Tibial nerve (tissue), 4 donors: ENCODE measurements at regions not wholly inside any gene's neighbourhood (a gene's known extent, or its start where the extent isn't known, plus 50 kb on each side); places are given as distances from the start of the nearest gene placed in this dataset.

Experiments
- DNase-seq, 2 donors: peaks; one replicate each; pipeline ENCODE4 v3.0.0-alpha.2; 2019; ENCODE audit warnings: low spot score in 2 of 2
- H3K27ac ChIP-seq, 4 donors: fragments of 200-600 bp; sonication (generic) in 3 of 4; one replicate each; pipeline ENCODE4 v1.5.1; 2017 to 2019; ENCODE audit warnings: mild to moderate bottlenecking in 1 of 4
- H3K27me3 ChIP-seq, 2 donors: fragments of 200-600 bp; sonication (generic) in 1 of 2; one replicate each; pipeline versions ENCODE4 v1.5.1 to v1.6.0; 2017 to 2019
- H3K36me3 ChIP-seq, 3 donors: fragments of 200-600 bp; sonication (generic); one replicate each; pipeline ENCODE4 v1.5.1; 2018 to 2019
- H3K4me1 ChIP-seq, 4 donors: fragments of 200-600 bp; sonication (generic) in 3 of 4; one replicate each; pipeline ENCODE4 v1.5.1; 2017 to 2019
- H3K4me3 ChIP-seq, 4 donors: fragments of 200-600 bp; sonication (generic) in 3 of 4; one replicate each; pipeline ENCODE4 v1.5.1; 2017 to 2019; ENCODE audit warnings: mild to moderate bottlenecking in 1 of 4, moderate library complexity in 1 of 4
- H3K9me3 ChIP-seq, 4 donors: fragments of 200-600 bp; sonication (generic) in 3 of 4; one replicate each; pipeline ENCODE4 v1.5.1; 2017 to 2019
- EP300 ChIP-seq, 2 donors: sonication (generic); formaldehyde crosslinking; IDR thresholded peaks; one replicate each; pipeline ENCODE4 v1.6.1; 2017; ENCODE audit warnings: antibody characterized with exemption in 2 of 2, mild to moderate bottlenecking in 1 of 2
- POLR2A ChIP-seq, 2 donors: fragments of 450-650 bp; IDR thresholded peaks; one replicate each; pipeline ENCODE4 v1.6.1; 2017; ENCODE audit warnings: antibody characterized with exemption in 2 of 2, mild to moderate bottlenecking in 2 of 2, moderate library complexity in 2 of 2
- WGBS, 2 donors: methylation state at CpG; one replicate each; pipeline ENCODE4 v1.1.5; 2018; 5-methylcytosine and 5-hydroxymethylcytosine counted together
- TF ChIP-seq, protein P1 (sequence below), 5 experiments: fragments of 200-600 bp in 3 of 5; fragments of 450-650 bp in 2 of 5; sonication (generic) in 3 of 5; IDR thresholded peaks; one replicate each; pipeline ENCODE4 v1.5.1; 2016 to 2019; ENCODE audit warnings: antibody characterized with exemption in 5 of 5, mild to moderate bottlenecking in 3 of 5, moderate library complexity in 2 of 5

DNA sequence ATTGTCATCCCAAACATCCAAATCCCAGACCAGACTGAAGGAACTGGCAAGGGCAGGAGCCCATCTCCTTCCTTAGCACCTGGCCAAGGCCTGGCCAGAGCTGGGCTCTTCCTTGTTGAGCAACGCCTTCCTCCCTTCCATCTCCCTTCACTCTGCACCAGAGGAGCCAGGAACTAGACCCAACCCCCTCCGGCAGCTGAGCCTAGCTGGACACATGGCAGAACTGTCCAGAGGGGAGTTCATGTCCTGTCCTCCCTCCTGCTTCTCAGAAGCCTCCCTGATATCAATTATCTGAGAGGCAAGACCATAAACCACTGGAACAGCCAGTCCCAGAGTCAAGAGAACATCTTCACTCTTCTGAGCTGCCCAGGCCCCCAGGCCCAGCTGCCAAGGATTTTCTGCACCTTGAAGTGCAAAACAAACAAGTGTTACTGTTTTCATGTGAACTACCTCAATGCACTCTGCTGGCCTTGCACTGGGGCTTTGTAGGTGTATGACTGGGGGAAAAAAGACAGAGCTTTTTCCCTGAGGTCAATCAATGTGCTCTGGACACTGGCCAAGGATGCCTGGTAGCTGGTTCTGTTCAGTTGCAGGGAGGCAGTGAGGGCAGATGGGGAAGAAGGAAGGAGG lies 104.5 kb upstream of the KCNK12 start:
- no peak overlapping the region for H3K27ac ChIP-seq

DNA sequence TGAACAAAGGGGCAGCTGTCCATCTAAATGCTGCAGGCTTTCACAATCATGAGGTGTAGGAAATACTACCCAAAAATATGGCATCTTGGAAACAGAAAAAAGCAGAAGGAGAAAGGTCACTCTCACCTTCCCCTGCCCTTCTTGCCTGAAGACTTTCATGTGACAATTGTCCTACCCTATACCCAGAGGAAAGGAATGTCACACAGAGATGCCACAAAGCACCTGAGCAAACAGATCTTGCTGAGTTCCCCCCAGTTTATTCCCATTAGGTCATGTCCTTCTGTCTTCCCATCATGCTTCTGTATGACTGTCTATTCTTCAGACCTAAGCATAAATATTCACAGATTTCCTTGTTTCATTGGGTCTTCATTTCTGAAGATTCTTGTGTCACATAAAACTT lies 95.5 kb upstream of the KCNK12 start:
- no peak for DNase-seq
- no peak overlapping the region for H3K4me3 ChIP-seq
- H3K27me3 ChIP-seq: no peaks in the 10 kb centered on the region
- H3K4me1 ChIP-seq: no peaks in the 10 kb centered on the region
- no peak overlapping the region for H3K27ac ChIP-seq
- TF ChIP-seq, protein P1, sequence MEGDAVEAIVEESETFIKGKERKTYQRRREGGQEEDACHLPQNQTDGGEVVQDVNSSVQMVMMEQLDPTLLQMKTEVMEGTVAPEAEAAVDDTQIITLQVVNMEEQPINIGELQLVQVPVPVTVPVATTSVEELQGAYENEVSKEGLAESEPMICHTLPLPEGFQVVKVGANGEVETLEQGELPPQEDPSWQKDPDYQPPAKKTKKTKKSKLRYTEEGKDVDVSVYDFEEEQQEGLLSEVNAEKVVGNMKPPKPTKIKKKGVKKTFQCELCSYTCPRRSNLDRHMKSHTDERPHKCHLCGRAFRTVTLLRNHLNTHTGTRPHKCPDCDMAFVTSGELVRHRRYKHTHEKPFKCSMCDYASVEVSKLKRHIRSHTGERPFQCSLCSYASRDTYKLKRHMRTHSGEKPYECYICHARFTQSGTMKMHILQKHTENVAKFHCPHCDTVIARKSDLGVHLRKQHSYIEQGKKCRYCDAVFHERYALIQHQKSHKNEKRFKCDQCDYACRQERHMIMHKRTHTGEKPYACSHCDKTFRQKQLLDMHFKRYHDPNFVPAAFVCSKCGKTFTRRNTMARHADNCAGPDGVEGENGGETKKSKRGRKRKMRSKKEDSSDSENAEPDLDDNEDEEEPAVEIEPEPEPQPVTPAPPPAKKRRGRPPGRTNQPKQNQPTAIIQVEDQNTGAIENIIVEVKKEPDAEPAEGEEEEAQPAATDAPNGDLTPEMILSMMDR (IDR thresholded peaks at IDR 0.05): no peak
- TF ChIP-seq EP300 (IDR thresholded peaks at IDR 0.05): no peak
- TF ChIP-seq POLR2A (IDR thresholded peaks at IDR 0.05): no peak
- no peaks in the 10 kb centered on the region for H3K9me3 ChIP-seq
- H3K36me3 ChIP-seq: no peaks in the 10 kb centered on the region

More for the DNA sequence above, 104.5 kb upstream of the KCNK12 start:
- TF ChIP-seq EP300 (IDR thresholded peaks at IDR 0.05) (no peak), POLR2A (IDR thresholded peaks at IDR 0.05) (no peak)
- TF ChIP-seq, protein P1 (IDR thresholded peaks at IDR 0.05): no peak
- no peak for DNase-seq
- Histone ChIP-seq H3K36me3 (no peaks in the 10 kb centered on the region), H3K4me3 (no peak overlapping the region), H3K27me3 (no peaks in the 10 kb centered on the region), H3K4me1 (no peaks in the 10 kb centered on the region), H3K9me3 (peaks cover 0 to 2% (median 0%) of the 10 kb centered on the region in 4 donors)
- WGBS, 2 donors: 85 to 87% methylated on average over 2 of the region's 2 CpGs

DNA sequence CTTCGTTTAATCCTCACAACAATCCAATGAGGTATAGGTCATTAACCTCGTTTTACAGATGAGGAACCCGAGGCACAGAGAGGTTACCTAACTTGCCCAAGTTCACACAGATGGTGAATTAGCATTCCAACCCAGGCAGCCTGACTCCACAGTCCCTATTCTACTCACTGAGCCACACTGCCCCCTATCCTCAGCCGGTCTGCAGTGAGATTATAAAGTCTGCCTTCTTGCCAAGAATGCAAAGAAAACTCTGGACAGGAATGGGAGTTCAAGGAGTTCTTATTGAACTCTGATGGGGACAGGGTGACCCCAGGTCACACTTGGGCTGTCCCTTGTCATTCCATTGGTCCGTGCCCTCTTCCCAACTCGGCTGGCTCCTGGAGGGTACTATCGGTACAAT lies 94.0 kb upstream of the KCNK12 start:
- 64% methylated on average over 7 of the region's 7 CpGs for WGBS, 2 donors
- no peak overlapping the region for H3K27ac ChIP-seq
- no peaks in the 10 kb centered on the region for H3K4me1 ChIP-seq
- no peak for DNase-seq
- H3K36me3 ChIP-seq: no peaks in the 10 kb centered on the region
- H3K4me3 ChIP-seq: no peak overlapping the region
- no peaks in the 10 kb centered on the region for H3K27me3 ChIP-seq
- no peaks in the 10 kb centered on the region for H3K9me3 ChIP-seq
- TF ChIP-seq EP300 (IDR thresholded peaks at IDR 0.05): no peak
- TF ChIP-seq, protein P1 (IDR thresholded peaks at IDR 0.05): no peak
- no peak for TF ChIP-seq POLR2A (IDR thresholded peaks at IDR 0.05)

DNA sequence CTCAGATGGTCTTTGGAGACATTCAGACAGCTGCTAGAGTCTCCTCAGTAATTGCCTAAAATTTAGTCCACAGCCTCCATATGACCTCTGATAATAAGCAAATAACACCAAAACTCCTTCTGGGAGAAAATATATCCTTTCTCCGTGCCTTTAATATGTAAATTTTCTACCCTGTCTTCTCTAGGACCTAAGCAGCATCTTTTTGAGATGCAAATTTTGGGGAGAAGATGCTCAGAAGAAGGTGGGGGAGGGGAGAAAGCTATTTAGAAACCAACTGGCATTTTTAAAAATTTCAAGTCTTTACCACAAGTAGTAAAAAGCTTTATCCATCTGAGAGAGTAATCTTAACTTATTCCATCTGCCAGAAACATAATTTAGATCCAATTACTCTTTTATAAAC lies 91.8 kb upstream of the KCNK12 start:
- 18 to 23% methylated on average over 1 of the region's 1 CpG for WGBS, 2 donors
- Histone ChIP-seq H3K27ac (no peak overlapping the region), H3K36me3 (no peaks in the 10 kb centered on the region), H3K9me3 (no peaks in the 10 kb centered on the region), H3K4me1 (no peaks in the 10 kb centered on the region), H3K4me3 (no peak overlapping the region), H3K27me3 (no peaks in the 10 kb centered on the region)
- no peak for DNase-seq
- TF ChIP-seq POLR2A (IDR thresholded peaks at IDR 0.05) (no peak), EP300 (IDR thresholded peaks at IDR 0.05) (no peak)
- TF ChIP-seq, protein P1 (IDR thresholded peaks at IDR 0.05): no peak

DNA sequence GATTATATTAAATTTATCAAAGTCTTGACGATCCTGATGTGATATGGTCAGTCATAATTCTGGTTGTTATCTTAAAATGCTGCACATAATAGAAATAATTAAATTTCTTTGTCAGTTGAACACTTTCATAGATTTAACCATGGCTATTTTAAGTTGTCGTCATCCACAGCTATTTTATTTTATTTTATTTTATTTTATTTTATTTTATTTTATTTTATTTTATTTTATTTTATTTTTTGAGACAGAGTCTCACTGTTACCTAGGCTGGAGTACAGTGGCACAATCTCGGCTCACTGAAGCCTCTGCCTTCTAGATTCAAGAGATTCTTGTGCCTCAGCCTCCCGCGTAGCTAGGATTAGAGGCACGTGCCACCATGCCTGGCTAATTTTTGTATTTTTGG lies 90.5 kb upstream of the KCNK12 start:
- Histone ChIP-seq H3K4me1 (no peaks in the 10 kb centered on the region), H3K27ac (no peak overlapping the region), H3K9me3 (no peaks in the 10 kb centered on the region), H3K27me3 (no peaks in the 10 kb centered on the region), H3K4me3 (no peak overlapping the region), H3K36me3 (no peaks in the 10 kb centered on the region)
- no peak for TF ChIP-seq POLR2A (IDR thresholded peaks at IDR 0.05)
- TF ChIP-seq, protein P1 (IDR thresholded peaks at IDR 0.05): no peak
- TF ChIP-seq EP300 (IDR thresholded peaks at IDR 0.05): no peak
- WGBS, 2 donors: 93 to 96% methylated on average over 6 of the region's 6 CpGs
- no peak for DNase-seq
